VCaP (cell line): ENCODE measurements at regions not wholly inside any gene's neighbourhood (a gene's known extent, or its start where the extent isn't known, plus 50 kb on each side); places are given as distances from the start of the nearest gene placed in this dataset.

Experiments
- H3K27ac ChIP-seq: fragments of 450-650 bp; 2 replicates; pipeline ENCODE4 v1.5.1; 2017
- TF ChIP-seq, protein P1 (sequence below): fragments of 450-650 bp; conservative IDR thresholded peaks from 2 replicates; pipeline ENCODE4 v1.5.1; 2017; ENCODE audit warnings: mild to moderate bottlenecking, moderate library complexity

DNA sequence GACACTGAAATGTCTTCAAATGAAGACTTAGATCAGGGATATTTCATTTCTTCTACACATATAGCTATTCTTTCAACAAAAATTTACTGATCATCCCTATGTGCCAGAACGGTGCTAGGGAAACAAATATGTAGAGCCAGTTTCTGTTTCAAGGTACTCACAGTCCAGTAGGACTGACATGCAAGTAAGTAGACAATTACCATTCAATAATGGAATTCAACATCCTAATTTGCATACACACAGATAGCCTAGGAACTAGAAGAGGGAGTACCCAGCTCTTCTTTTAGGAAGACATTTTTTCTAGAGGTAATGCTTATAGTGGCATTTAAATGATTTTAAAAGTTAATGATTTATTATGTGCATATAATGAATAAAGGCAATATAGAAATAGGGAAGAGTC, 388.8 kb downstream of the ZSWIM6 start:
- TF ChIP-seq, protein P1, sequence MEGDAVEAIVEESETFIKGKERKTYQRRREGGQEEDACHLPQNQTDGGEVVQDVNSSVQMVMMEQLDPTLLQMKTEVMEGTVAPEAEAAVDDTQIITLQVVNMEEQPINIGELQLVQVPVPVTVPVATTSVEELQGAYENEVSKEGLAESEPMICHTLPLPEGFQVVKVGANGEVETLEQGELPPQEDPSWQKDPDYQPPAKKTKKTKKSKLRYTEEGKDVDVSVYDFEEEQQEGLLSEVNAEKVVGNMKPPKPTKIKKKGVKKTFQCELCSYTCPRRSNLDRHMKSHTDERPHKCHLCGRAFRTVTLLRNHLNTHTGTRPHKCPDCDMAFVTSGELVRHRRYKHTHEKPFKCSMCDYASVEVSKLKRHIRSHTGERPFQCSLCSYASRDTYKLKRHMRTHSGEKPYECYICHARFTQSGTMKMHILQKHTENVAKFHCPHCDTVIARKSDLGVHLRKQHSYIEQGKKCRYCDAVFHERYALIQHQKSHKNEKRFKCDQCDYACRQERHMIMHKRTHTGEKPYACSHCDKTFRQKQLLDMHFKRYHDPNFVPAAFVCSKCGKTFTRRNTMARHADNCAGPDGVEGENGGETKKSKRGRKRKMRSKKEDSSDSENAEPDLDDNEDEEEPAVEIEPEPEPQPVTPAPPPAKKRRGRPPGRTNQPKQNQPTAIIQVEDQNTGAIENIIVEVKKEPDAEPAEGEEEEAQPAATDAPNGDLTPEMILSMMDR = no peak
- no peak overlapping the region for H3K27ac ChIP-seq

DNA sequence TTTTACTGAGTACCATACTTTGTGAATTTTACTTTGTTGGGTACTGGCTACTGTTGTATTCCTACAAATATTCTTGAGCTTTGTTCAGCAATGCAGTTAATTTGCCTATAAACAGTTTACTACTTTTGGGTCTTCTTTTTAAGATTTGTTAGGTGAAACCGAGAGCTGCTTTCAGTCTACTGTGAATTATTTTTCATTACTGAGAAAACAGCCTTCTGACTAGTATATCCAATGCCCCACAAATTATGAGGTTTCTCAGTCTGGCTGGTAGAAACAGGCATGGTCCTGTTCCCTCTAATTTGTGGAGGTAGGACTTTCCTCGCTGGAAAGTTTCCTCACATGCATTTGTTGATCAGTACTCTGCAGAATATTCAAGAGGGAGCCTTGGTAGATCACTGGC, 392.0 kb downstream of the ZSWIM6 start:
- TF ChIP-seq, protein P1 = no peak

DNA sequence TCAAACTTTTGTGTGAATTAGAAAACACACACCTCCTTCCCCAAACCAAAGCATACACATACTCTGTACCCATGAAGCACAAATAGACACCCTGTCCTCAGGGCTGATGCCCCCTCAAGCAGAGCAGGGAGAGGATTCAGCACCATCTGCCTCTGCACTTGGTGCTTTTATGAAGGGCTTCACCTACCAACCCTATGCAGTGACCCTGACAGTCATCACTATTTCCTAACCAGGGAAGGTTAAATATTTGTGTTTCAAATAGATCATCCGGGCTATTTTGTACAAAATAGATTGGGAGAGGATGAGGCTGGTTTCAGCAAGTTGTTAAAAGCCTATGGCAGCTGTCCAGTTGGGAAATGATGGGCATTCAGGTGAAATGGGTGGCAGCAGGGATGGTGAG, 396.2 kb downstream of the ZSWIM6 start:
- TF ChIP-seq, protein P1 = no peak
- H3K27ac ChIP-seq = no peak overlapping the region

More for the DNA sequence above, 392.0 kb downstream of the ZSWIM6 start:
- H3K27ac ChIP-seq = no peak overlapping the region

DNA sequence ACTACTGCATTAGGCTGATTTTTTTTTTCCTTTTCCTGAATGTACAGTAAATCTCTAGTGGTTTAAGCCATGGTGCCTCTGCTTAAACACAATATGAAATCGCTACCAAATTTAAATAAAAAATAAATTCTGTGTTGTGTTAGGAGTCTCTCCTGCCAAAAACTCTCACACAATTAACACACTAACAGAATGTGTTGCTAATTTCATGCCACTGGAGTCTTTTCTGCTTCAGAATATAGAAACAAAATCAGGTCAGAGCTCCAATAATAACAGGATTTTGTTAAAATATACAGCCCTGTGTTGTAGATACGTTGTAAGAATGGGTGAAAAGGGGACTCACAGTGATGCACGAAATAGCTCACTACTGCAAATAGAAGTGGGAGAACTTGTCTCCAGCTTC, 398.8 kb downstream of the ZSWIM6 start:
- H3K27ac ChIP-seq = no peak overlapping the region
- TF ChIP-seq, protein P1 = no peak

DNA sequence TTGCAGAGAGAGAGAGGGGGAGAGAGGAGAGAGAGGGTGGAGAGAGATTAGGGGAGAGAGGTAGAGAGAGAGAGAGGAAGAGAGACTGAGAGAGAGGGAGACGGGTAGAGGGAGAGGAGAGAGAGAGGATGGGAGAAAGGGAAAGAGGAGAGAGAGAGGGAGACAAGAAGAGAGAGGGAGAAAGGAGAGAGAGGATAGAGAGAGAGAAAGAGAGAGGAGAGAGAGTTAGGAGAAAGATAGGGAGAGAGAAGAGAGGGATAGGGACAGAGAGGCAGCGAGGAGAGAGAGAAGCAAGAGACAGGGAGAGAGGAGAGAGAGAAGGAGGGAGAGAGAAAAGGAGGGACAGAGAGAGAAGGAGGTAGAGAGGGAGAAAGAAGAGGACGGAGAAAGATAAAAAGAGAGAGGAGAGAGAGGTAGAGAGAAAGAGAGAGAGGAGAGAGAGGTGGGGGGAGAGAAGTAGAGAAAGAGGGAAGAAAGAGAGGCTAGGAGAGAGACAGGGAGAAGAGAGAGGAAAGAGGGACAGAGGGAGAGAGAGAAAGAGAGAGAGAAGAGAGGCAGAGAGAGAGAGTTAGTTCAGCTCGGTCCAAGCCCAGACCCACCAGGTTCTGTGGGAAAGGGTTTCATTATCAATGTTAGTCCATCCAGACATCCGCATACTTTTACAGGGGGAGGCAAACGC, 399.3 kb downstream of the ZSWIM6 start:
- TF ChIP-seq, protein P1 = no peak
- no peak overlapping the region for H3K27ac ChIP-seq

DNA sequence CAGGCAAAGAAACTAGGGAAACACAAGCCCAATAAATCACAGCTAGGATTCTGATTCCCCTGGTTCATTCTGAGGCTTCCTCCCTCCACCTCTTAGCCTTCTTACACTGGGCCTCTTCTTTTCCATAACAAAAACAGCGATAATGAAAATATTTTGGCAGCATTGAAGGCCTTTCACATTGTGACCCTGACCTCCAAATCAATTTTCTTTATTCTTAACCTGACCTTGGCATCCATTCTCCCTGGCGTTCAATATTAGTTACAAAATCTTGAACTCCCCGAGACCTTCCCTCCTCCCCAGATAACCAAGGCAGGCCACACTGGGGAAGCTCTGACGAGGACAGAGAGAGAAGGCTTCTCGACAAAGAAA, 399.9 kb downstream of the ZSWIM6 start:
- H3K27ac ChIP-seq = no peak overlapping the region

DNA sequence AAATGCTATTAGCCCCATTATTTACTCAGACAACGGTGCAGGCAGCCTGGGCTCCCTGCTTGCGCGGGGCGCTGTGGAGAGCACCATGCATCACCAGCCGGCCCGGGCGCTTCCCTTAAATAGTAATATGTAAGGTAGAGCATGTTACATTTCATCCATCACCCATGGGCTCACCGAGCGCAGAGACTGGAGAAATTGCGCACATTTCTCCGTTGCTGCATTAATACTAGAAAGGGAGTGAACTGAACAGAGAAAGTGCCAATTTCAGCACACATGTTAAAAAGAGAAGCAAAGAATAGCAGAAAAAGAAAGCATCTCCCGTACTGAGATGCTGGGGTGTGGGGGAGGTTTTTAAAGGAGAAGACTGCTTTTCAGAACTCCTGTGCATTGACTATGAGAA, 400.3 kb downstream of the ZSWIM6 start:
- TF ChIP-seq, protein P1 = no peak
- H3K27ac ChIP-seq = no peak overlapping the region

More for the DNA sequence above, 399.9 kb downstream of the ZSWIM6 start:
- TF ChIP-seq, protein P1 = no peak
